ENCODE measurements at regions not wholly inside any gene's neighbourhood (a gene's known extent, or its start where the extent isn't known, plus 50 kb on each side); places are given as distances from the start of the nearest gene placed in this dataset.

DNA sequence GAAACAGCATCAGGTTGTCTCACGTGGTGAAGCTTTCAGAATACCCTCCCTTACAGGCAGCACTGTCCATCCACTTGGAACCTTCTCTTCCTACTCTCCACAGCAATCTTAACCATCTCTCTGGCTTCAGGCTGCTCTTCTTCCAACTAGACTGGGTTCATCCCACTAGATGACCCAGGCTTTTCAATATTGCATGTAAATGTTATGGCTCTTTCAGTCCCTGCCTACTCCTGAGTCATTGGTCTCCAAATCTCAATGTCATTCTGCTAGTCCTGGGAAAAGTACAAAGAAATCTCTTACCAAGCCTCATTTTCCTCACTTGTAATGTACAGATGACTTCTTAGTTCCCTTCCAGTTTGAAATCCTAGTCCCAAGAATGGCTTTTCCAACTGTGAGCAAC is 109.7 kb upstream of the CTNNB1 start:
- TF ChIP-seq POLR2A (IDR thresholded peaks at IDR 0.05): no peak
- TF ChIP-seq, protein P1, sequence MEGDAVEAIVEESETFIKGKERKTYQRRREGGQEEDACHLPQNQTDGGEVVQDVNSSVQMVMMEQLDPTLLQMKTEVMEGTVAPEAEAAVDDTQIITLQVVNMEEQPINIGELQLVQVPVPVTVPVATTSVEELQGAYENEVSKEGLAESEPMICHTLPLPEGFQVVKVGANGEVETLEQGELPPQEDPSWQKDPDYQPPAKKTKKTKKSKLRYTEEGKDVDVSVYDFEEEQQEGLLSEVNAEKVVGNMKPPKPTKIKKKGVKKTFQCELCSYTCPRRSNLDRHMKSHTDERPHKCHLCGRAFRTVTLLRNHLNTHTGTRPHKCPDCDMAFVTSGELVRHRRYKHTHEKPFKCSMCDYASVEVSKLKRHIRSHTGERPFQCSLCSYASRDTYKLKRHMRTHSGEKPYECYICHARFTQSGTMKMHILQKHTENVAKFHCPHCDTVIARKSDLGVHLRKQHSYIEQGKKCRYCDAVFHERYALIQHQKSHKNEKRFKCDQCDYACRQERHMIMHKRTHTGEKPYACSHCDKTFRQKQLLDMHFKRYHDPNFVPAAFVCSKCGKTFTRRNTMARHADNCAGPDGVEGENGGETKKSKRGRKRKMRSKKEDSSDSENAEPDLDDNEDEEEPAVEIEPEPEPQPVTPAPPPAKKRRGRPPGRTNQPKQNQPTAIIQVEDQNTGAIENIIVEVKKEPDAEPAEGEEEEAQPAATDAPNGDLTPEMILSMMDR (IDR thresholded peaks at IDR 0.05): no peak
- no peak for TF ChIP-seq POLR2AphosphoS5 (IDR thresholded peaks at IDR 0.05)
- TF ChIP-seq EP300 (IDR thresholded peaks at IDR 0.05): no peak
